Glutamatergic neuron (in vitro differentiated cells): ENCODE measurements at regions not wholly inside any gene's neighbourhood (a gene's known extent, or its start where the extent isn't known, plus 50 kb on each side); places are given as distances from the start of the nearest gene placed in this dataset.

ENCODE experiments used
- DNase-seq: peaks from one replicate; pipeline ENCODE4 v3.0.0; 2022
- H3K27ac Mint-ChIP-seq: one replicate; pipeline ENCODE4 v1.8.0; 2020; ENCODE audit warnings: mild to moderate bottlenecking, mixed read lengths, inconsistent platforms; ENCODE audit not compliant: unreplicated experiment
- H3K27me3 Mint-ChIP-seq: one replicate; pipeline ENCODE4 v1.8.0; 2020; ENCODE audit warnings: mild to moderate bottlenecking, moderate library complexity, mixed read lengths, inconsistent platforms; ENCODE audit not compliant: unreplicated experiment
- H3K36me3 Mint-ChIP-seq: one replicate; pipeline ENCODE4 v1.8.0; 2020; ENCODE audit warnings: mild to moderate bottlenecking, mixed read lengths, inconsistent platforms; ENCODE audit not compliant: unreplicated experiment
- H3K4me1 Mint-ChIP-seq: one replicate; pipeline ENCODE4 v1.8.0; 2020; ENCODE audit warnings: mild to moderate bottlenecking, low read depth, mixed read lengths, inconsistent platforms; ENCODE audit not compliant: unreplicated experiment
- H3K4me3 Mint-ChIP-seq: one replicate; pipeline ENCODE4 v1.8.0; 2020; ENCODE audit warnings: mild to moderate bottlenecking, mixed read lengths, inconsistent platforms; ENCODE audit not compliant: unreplicated experiment
- H3K9me3 Mint-ChIP-seq: one replicate; pipeline ENCODE4 v1.8.0; 2020; ENCODE audit warnings: mild to moderate bottlenecking, moderate library complexity, mixed read lengths, inconsistent platforms; ENCODE audit not compliant: unreplicated experiment
- CTCF ChIP-seq: fragments of 200-600 bp; sonication (generic); IDR thresholded peaks from one replicate; pipeline ENCODE4 v1.5.0; 2021; ENCODE audit not compliant: partially characterized antibody, unreplicated experiment

DNA sequence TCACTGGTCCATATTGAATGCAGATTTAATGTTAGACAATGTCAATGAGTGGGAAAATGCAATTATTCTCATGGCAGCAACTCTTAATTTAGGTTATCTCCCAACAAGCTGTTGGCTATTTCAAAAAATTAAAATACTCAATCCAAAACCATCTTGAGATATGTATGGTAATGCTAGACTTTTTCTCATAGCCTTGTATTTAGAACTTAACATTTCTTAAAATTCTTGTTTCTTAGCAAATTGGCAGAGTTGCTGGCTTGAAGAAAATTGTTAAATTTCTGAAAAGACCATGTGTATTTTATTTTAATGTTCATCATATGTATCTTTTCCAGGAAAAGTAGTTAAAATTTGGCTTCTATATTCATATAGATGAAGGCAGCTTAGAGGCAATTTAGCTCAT lies 1355.1 kb downstream of the PCDH9 start:
- Mint-ChIP-seq H3K4me3 (no peak overlapping the region), H3K27ac (no peak overlapping the region)

GRCh38 chr13:65872448-65872847 lies 1357.7 kb downstream of the PCDH9 start:
- Mint-ChIP-seq H3K9me3 (no peaks in the 10 kb centered on the region), H3K27ac (no peak overlapping the region), H3K4me1 (peaks cover 4% of the 10 kb centered on the region), H3K27me3 (no peaks in the 10 kb centered on the region), H3K36me3 (no peaks in the 10 kb centered on the region), H3K4me3 (no peak overlapping the region)
- no peak for DNase-seq
- TF ChIP-seq CTCF: no peak

More for the DNA sequence above, 1355.1 kb downstream of the PCDH9 start:
- no peaks in the 10 kb centered on the region for H3K27me3 Mint-ChIP-seq
- H3K9me3 Mint-ChIP-seq: no peaks in the 10 kb centered on the region
- no peaks in the 10 kb centered on the region for H3K4me1 Mint-ChIP-seq
- no peak for TF ChIP-seq CTCF
- no peak for DNase-seq
- no peaks in the 10 kb centered on the region for H3K36me3 Mint-ChIP-seq

- Mint-ChIP-seq H3K9me3 (no peaks in the 10 kb centered on the region), H3K27ac (no peak overlapping the region), H3K4me1 (peaks cover 4% of the 10 kb centered on the region), H3K27me3 (peaks cover 4% of the 10 kb centered on the region), H3K4me3 (no peak overlapping the region), H3K36me3 (no peaks in the 10 kb centered on the region)
- no peak for TF ChIP-seq CTCF
- DNase-seq: no peak
Measured at GRCh38 chr13:65868884-65869283, 1361.3 kb downstream of the PCDH9 start.

- Mint-ChIP-seq H3K27ac (peak overlapping the region; percentile 11), H3K27me3 (peaks cover 4% of the 10 kb centered on the region)
Measured at GRCh38 chr13:65868099-65868498, 1362.0 kb downstream of the PCDH9 start.

GRCh38 chr13:65866138-65866537 lies 1364.0 kb downstream of the PCDH9 start:
- Mint-ChIP-seq H3K27ac (no peak overlapping the region), H3K9me3 (no peaks in the 10 kb centered on the region), H3K4me1 (peaks cover 4% of the 10 kb centered on the region), H3K4me3 (no peak overlapping the region), H3K27me3 (peaks cover 4% of the 10 kb centered on the region), H3K36me3 (no peaks in the 10 kb centered on the region)
- no peak for TF ChIP-seq CTCF
- DNase-seq: no peak

More at GRCh38 chr13:65868099-65868498, 1362.0 kb downstream of the PCDH9 start:
- no peak overlapping the region for H3K4me3 Mint-ChIP-seq
- H3K36me3 Mint-ChIP-seq: no peaks in the 10 kb centered on the region
- no peak for DNase-seq
- no peak for TF ChIP-seq CTCF
- no peaks in the 10 kb centered on the region for H3K9me3 Mint-ChIP-seq
- H3K4me1 Mint-ChIP-seq: peaks cover 4% of the 10 kb centered on the region
